Esophagus squamous epithelium (tissue), 5 donors: ENCODE measurements at regions not wholly inside any gene's neighbourhood (a gene's known extent, or its start where the extent isn't known, plus 50 kb on each side); places are given as distances from the start of the nearest gene placed in this dataset.
A peak's percentile ranks its signal among the peaks of the same experiment; 100 is the strongest.

Experiments used
- DNase-seq: peaks from one replicate; lab custom pipeline; 2025; lab: John Stamatoyannopoulos, UW
- H3K27ac ChIP-seq, 4 donors: fragments of 200-600 bp; sonication (generic); one replicate each; pipeline ENCODE4 v1.5.1; 2016 to 2019; ENCODE audit warnings: mild to moderate bottlenecking in 1 of 4
- H3K27me3 ChIP-seq, 4 donors: fragments of 200-600 bp; sonication (generic); 1 replicate in 3 of 4; 2 replicates in 1 of 4; pipeline versions ENCODE4 v1.5.1 to v1.6.0; 2017 to 2021; ENCODE audit warnings: antibody characterized with exemption in 1 of 4
- H3K36me3 ChIP-seq, 3 donors: fragments of 200-600 bp; sonication (generic); one replicate each; pipeline ENCODE4 v1.5.1; 2016 to 2019
- H3K4me1 ChIP-seq, 3 donors: fragments of 200-600 bp; sonication (generic); one replicate each; pipeline ENCODE4 v1.5.1; 2017 to 2019
- H3K4me3 ChIP-seq, 4 donors: fragments of 200-600 bp; sonication (generic); 1 replicate in 3 of 4; 2 replicates in 1 of 4; pipeline ENCODE4 v1.5.1; 2016 to 2019; ENCODE audit warnings: mild to moderate bottlenecking in 2 of 4, moderate library complexity in 1 of 4
- H3K9me3 ChIP-seq, 3 donors: fragments of 200-600 bp; sonication (generic); one replicate each; pipeline ENCODE4 v1.5.1; 2016 to 2019
- POLR2A ChIP-seq, 4 donors: fragments of 450-650 bp; IDR thresholded peaks; one replicate each; pipeline ENCODE4 v1.6.1; 2017; ENCODE audit warnings: antibody characterized with exemption in 4 of 4, mild to moderate bottlenecking in 4 of 4, moderate library complexity in 3 of 4
- WGBS, 2 donors: methylation state at CpG; one replicate each; pipeline ENCODE4 v1.1.5; 2018; 5-methylcytosine and 5-hydroxymethylcytosine counted together
- intact Hi-C: fragments of 100-400 bp; cut with DNase I; formaldehyde crosslinking; loops from one replicate; pipeline ENCODE4 v1.15.0; 2022
- TF ChIP-seq, protein P1 (sequence below), 6 experiments: fragments of 450-650 bp in 4 of 6; fragments of 200-600 bp in 2 of 6; sonication (generic) in 2 of 6; IDR thresholded peaks; one replicate each; pipeline ENCODE4 v1.5.1; 2016 to 2019; ENCODE audit warnings: antibody characterized with exemption in 6 of 6, mild to moderate bottlenecking in 4 of 6, moderate library complexity in 4 of 6
- donor health status: DM: yes; HTN: yes; CAD: no.

DNA sequence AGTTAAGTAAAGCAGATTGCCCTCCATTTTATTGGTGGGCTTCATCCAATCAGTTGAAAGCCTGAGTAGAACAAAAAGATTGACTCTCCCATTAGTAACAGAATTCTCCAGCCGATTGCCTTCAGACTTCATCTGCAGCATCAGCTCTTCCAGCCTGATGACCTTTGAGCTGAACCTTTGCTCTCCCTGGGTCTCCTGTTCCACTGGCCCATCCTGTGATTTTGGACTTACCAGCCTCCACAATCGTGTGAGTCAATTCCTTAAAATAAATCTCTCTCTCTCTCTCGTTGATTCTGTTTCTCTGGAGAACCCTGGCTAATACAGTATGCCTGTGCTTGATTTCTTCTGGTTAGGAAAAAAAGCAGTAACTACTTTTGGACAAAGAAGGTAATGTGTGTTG is 121.9 kb downstream of the OSTF1 start:
- DNase-seq = no peak
- Histone ChIP-seq H3K4me1 (no peaks in the 10 kb centered on the region), H3K9me3 (no peaks in the 10 kb centered on the region), H3K27ac (no peak overlapping the region), H3K4me3 (no peak overlapping the region), H3K27me3 (no peaks in the 10 kb centered on the region), H3K36me3 (no peaks in the 10 kb centered on the region)
- TF ChIP-seq POLR2A (IDR thresholded peaks at IDR 0.05) = no peak
- TF ChIP-seq, protein P1, sequence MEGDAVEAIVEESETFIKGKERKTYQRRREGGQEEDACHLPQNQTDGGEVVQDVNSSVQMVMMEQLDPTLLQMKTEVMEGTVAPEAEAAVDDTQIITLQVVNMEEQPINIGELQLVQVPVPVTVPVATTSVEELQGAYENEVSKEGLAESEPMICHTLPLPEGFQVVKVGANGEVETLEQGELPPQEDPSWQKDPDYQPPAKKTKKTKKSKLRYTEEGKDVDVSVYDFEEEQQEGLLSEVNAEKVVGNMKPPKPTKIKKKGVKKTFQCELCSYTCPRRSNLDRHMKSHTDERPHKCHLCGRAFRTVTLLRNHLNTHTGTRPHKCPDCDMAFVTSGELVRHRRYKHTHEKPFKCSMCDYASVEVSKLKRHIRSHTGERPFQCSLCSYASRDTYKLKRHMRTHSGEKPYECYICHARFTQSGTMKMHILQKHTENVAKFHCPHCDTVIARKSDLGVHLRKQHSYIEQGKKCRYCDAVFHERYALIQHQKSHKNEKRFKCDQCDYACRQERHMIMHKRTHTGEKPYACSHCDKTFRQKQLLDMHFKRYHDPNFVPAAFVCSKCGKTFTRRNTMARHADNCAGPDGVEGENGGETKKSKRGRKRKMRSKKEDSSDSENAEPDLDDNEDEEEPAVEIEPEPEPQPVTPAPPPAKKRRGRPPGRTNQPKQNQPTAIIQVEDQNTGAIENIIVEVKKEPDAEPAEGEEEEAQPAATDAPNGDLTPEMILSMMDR (IDR thresholded peaks at IDR 0.05) = no peak
- 74 to 79% methylated on average over 3 of the region's 3 CpGs for WGBS, 2 donors
- intact Hi-C loops = no loop called here

DNA sequence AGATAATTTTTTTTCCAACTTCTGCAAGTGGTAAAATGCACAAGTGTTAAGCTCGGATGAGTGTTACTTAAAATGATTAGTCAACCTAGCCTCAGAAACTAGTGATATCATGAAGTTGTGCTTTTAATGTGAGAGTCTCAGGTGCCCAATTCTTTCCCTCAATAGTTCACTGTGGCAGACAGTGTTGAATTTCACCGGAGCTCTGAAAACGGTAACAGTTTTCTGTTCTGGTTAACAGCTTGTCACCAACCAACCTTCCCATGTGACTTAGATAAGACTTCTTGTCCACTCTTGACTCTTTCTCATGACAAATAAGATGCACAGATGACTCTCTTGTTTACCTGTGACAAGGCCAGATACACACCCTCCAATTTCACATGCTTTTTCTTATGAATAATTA is 125.5 kb downstream of the OSTF1 start:
- intact Hi-C loops = no loop called here
- no peak for DNase-seq
- no peak overlapping the region for H3K4me3 ChIP-seq
- no peaks in the 10 kb centered on the region for H3K27me3 ChIP-seq
- H3K4me1 ChIP-seq = no peaks in the 10 kb centered on the region
- H3K9me3 ChIP-seq = no peaks in the 10 kb centered on the region
- no peaks in the 10 kb centered on the region for H3K36me3 ChIP-seq
- TF ChIP-seq, protein P1 (IDR thresholded peaks at IDR 0.05) = no peak
- TF ChIP-seq POLR2A (IDR thresholded peaks at IDR 0.05) = no peak
- WGBS, 2 donors = 91 to 94% methylated on average over 3 of the region's 3 CpGs
- H3K27ac ChIP-seq = no peak overlapping the region

DNA sequence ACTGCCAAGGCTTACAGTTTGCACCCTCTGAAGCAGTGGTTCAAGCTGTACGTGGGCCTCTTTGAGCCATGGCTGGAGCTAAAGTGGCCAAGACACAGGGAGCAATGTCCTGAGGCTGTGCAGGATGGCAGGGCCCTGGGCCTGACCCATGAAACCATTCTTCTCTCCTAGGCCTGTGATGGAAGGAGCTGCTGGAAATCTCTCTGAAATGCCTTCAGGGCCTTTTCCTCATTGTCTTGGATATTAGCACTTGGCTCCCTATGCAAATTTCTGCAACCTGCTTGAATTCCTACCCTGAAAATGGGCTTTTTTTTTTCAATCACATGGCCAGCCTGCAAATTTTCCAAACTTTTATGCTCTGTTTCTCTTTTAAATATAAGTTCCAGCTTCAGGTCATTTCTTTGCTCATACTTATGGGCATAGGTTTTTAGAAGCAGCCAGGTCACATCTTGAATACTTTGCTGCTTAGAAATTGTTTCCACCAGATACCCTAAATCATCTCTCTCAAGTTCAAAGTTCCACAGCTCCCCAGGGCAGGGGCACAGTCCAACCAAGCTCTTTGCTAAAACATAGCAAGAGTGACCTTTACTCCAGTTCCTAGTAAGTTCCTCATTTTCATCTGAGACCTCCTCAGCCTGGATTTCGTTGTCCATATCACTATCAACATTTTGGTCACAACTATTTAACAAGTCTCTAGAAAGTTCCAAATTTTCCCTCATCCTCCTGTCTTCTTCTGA is 138.3 kb downstream of the OSTF1 start:
- peaks cover 0 to 7% (median 6%) of the 10 kb centered on the region in 3 donors for H3K9me3 ChIP-seq
- no peaks in the 10 kb centered on the region for H3K36me3 ChIP-seq
- TF ChIP-seq, protein P1 (IDR thresholded peaks at IDR 0.05) = no peak
- no peak for TF ChIP-seq POLR2A (IDR thresholded peaks at IDR 0.05)
- H3K27me3 ChIP-seq = no peaks in the 10 kb centered on the region
- no peak overlapping the region for H3K4me3 ChIP-seq
- intact Hi-C loops = no loop called here
- DNase-seq = no peak
- 66 to 81% methylated on average over 2 of the region's 2 CpGs for WGBS, 2 donors
- peaks cover 7 to 33% (median 10%) of the 10 kb centered on the region in 3 donors for H3K4me1 ChIP-seq
- H3K27ac ChIP-seq = no peak overlapping the region

DNA sequence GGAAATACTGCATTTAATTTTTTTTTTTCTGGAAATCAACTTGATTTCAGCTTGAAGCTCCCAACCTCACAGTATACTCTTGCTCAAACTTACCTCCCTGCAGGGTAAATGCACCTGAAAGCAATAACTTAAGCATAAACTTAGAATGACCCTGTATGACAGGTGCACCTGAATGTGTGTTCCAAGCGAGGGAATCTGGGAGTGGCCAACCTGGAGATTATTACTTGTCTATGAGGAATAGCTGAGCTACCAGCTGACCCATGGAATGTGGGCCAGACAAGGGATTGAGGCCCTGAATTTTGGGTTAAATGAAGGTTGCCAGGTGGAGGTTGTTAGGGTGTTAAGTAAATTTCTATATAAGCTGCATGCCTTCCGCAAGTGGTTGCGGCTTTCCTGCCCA is 140.6 kb downstream of the OSTF1 start:
- H3K4me3 ChIP-seq = no peak overlapping the region
- WGBS, 2 donors = 59 to 73% methylated on average over 3 of the region's 3 CpGs
- TF ChIP-seq, protein P1 (IDR thresholded peaks at IDR 0.05) = no peak
- no peak for TF ChIP-seq POLR2A (IDR thresholded peaks at IDR 0.05)
- peak overlapping the region in 3 of 4 donors; percentile 75 to 84 (median 76) for H3K27ac ChIP-seq
- H3K9me3 ChIP-seq = peaks cover 0 to 7% (median 6%) of the 10 kb centered on the region in 3 donors
- no peaks in the 10 kb centered on the region for H3K27me3 ChIP-seq
- peaks cover 7 to 47% (median 13%) of the 10 kb centered on the region in 3 donors for H3K4me1 ChIP-seq
- DNase-seq = no peak
- intact Hi-C loops = no loop called here
- H3K36me3 ChIP-seq = no peaks in the 10 kb centered on the region

DNA sequence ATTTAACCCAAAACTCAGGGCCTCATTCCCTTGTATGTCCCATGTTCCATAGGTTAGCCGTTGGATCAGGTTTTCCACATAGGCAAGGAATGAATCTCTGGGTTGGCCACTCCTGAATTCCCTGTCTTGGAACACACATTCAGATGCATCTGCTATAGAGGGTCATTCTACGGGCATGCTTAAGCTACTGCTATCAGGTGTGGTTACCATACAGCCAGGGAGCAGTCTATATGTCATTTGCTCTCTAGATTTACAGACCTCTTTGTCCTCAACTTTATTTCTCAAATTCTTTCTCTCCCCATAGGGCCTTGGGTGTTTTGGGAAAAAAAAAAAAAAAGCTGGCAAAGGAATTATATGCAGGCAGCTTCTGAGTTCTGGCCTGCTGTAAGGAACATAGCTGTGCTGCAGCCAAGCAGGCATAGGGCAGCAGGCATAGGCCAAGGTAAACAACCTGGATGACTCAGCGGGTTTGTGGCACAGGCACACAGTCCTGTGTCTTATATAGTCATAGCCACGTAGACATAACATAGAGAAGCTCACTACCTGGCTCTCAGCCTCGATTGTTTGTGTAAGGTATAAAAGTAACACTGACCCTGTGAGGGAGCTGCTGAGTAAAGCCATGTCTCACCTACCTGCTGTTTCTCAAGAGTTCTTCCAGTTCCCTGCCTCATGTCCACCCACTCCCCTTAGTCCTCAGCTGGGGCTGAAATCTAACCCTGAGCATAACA is 141.5 kb downstream of the OSTF1 start:
- DNase-seq = no peak
- no peak for TF ChIP-seq POLR2A (IDR thresholded peaks at IDR 0.05)
- TF ChIP-seq, protein P1 (IDR thresholded peaks at IDR 0.05) = peak in 2 of 6 experiments; percentile 9 to 27
- 30 to 47% methylated on average over 5 of the region's 5 CpGs for WGBS, 2 donors
- H3K9me3 ChIP-seq = peaks cover 0 to 7% (median 6%) of the 10 kb centered on the region in 3 donors
- peaks cover 7 to 47% (median 13%) of the 10 kb centered on the region in 3 donors for H3K4me1 ChIP-seq
- H3K36me3 ChIP-seq = no peaks in the 10 kb centered on the region
- intact Hi-C loops = no loop called here
- H3K27ac ChIP-seq = peak overlapping the region; percentile 62 to 84 (median 80)
- no peaks in the 10 kb centered on the region for H3K27me3 ChIP-seq
- H3K4me3 ChIP-seq = no peak overlapping the region
